Keratinocyte (primary cell): ENCODE measurements at regions not wholly inside any gene's neighbourhood (a gene's known extent, or its start where the extent isn't known, plus 50 kb on each side); places are given as distances from the start of the nearest gene placed in this dataset.

Experiments used
- DNase-seq: peaks from one replicate; pipeline ENCODE4 v3.0.0-alpha.2; 2011; ENCODE audit warnings: low read depth, missing footprints, low spot score
- FAIRE-seq: peaks from 2 replicates; lab custom pipeline; 2011; peaks lifted over from hg19 to GRCh38; lab: Jason Lieb, UNC
- H2AFZ ChIP-seq: 2 replicates; pipeline ENCODE4 v1.6.0; 2012; ENCODE audit warnings: low read length, control low read depth, inconsistent platforms; ENCODE audit not compliant: control insufficient read depth
- H3K27ac ChIP-seq: 2 replicates; pipeline ENCODE4 v1.5.1; 2011; ENCODE audit warnings: low read length; ENCODE audit not compliant: control insufficient read depth, insufficient read depth
- H3K27me3 ChIP-seq: 3 replicates; pipeline ENCODE4 v1.6.0; 2011; ENCODE audit warnings: low read length; ENCODE audit not compliant: control insufficient read depth, insufficient read depth; ENCODE audit errors: extremely low read depth
- H3K36me3 ChIP-seq, 2 experiments: 2 replicates in 1 of 2; 3 replicates in 1 of 2; pipeline ENCODE4 v1.5.1; 2011; ENCODE audit warnings: low read length in 2 of 2, mild to moderate bottlenecking in 1 of 2; ENCODE audit not compliant: control insufficient read depth in 2 of 2, insufficient read depth in 2 of 2; ENCODE audit errors: extremely low read depth in 1 of 2
- H3K4me1 ChIP-seq: 3 replicates; pipeline ENCODE4 v1.5.1; 2011; ENCODE audit warnings: low read length; ENCODE audit not compliant: control insufficient read depth, insufficient read depth; ENCODE audit errors: extremely low read depth
- H3K4me2 ChIP-seq: 3 replicates; pipeline ENCODE4 v1.6.0; 2011; ENCODE audit warnings: low read depth, low read length; ENCODE audit not compliant: control insufficient read depth, insufficient read depth; ENCODE audit errors: extremely low read depth
- H3K4me3 ChIP-seq, 3 experiments: fragments of 200-600 bp in 1 of 3; sonication (generic) in 1 of 3; 2 replicates in 2 of 3; 3 replicates in 1 of 3; pipeline ENCODE4 v1.5.1; 2011 to 2016; ENCODE audit warnings: low read length in 3 of 3, mild to moderate bottlenecking in 3 of 3, control low read depth in 2 of 3, inconsistent platforms in 1 of 3, low read depth in 1 of 3, mixed read lengths in 1 of 3, mixed run types in 1 of 3, moderate library complexity in 1 of 3; ENCODE audit not compliant: control insufficient read depth in 2 of 3, insufficient read depth in 2 of 3; ENCODE audit errors: extremely low read depth in 1 of 3
- H3K79me2 ChIP-seq: 2 replicates; pipeline ENCODE4 v1.6.0; 2012; ENCODE audit warnings: low read length; ENCODE audit not compliant: control insufficient read depth, insufficient read depth
- H3K9ac ChIP-seq: 3 replicates; pipeline ENCODE4 v1.6.0; 2011; ENCODE audit warnings: low read length; ENCODE audit not compliant: control insufficient read depth, insufficient read depth; ENCODE audit errors: extremely low read depth
- H3K9me1 ChIP-seq: 3 replicates; pipeline ENCODE4 v1.6.0; 2011; ENCODE audit warnings: low read length; ENCODE audit not compliant: control insufficient read depth, insufficient read depth; ENCODE audit errors: extremely low read depth
- H3K9me3 ChIP-seq: 2 replicates; pipeline ENCODE4 v1.5.1; 2012; ENCODE audit warnings: low read depth, low read length; ENCODE audit not compliant: control insufficient read depth
- H4K20me1 ChIP-seq: 3 replicates; pipeline ENCODE4 v1.6.0; 2011; ENCODE audit warnings: low read length; ENCODE audit not compliant: control insufficient read depth, insufficient read depth; ENCODE audit errors: extremely low read depth
- CTCF ChIP-seq, 3 experiments: IDR thresholded peaks in 1 of 3; conservative IDR thresholded peaks in 1 of 3; optimal IDR thresholded peaks in 1 of 3; 2 replicates in 2 of 3; 3 replicates in 1 of 3; pipeline versions ENCODE3 to v1.5.1; 2011; ENCODE audit warnings: low read length in 3 of 3, mild to moderate bottlenecking in 3 of 3, moderate library complexity in 2 of 3, control low read depth in 1 of 3, inconsistent platforms in 1 of 3; ENCODE audit not compliant: insufficient read depth in 2 of 3; ENCODE audit errors: extremely low read depth in 1 of 3
- EZH2 ChIP-seq: IDR thresholded peaks from one replicate; pipeline ENCODE4 v1.6.1; 2012; ENCODE audit warnings: inconsistent platforms, mild to moderate bottlenecking, low read length, moderate library complexity
- dilution Hi-C: fragments of 300-500 bp; cut with MboI; formaldehyde crosslinking; loops from one replicate; pipeline ENCODE4 v1.7.0; 2020; ENCODE audit warnings: low sequenced_read_pairs; ENCODE audit not compliant: extremely low pct_ligation_motif_present

- no peaks in the 10 kb centered on the region for H3K27me3 ChIP-seq
- H3K4me2 ChIP-seq: peak overlapping the region; percentile 18
- no peaks in the 10 kb centered on the region for H4K20me1 ChIP-seq
- FAIRE-seq: peak; percentile 60
- TF ChIP-seq CTCF (optimal IDR thresholded peaks at IDR 0.05 in 1 of 3, IDR thresholded peaks at IDR 0.05 in 1 of 3, conservative IDR thresholded peaks at IDR 0.05 in 1 of 3; ENCODE audit: extremely low read depth in 1 of 3, insufficient read depth in 2 of 3, low read length in 3 of 3): no peak
- no peak for TF ChIP-seq EZH2
- dilution Hi-C loops: no loop called here
- peak overlapping the region; percentile 80 for H2AFZ ChIP-seq
- no peak for DNase-seq
- no peak overlapping the region for H3K27ac ChIP-seq
- H3K9ac ChIP-seq: no peak overlapping the region
- no peaks in the 10 kb centered on the region for H3K9me1 ChIP-seq
- peaks cover 5% of the 10 kb centered on the region for H3K4me1 ChIP-seq
- H3K79me2 ChIP-seq: no peaks in the 10 kb centered on the region
- H3K4me3 ChIP-seq: no peak overlapping the region
- H3K36me3 ChIP-seq: no peaks in the 10 kb centered on the region
- no peaks in the 10 kb centered on the region for H3K9me3 ChIP-seq
Measured at GRCh38 chr7:21067216-21067615, 280.5 kb upstream of the SP8 start.

GRCh38 chr7:21070571-21071090, 283.9 kb upstream of the SP8 start:
- peaks cover 5% of the 10 kb centered on the region for H3K4me1 ChIP-seq
- H3K27me3 ChIP-seq: no peaks in the 10 kb centered on the region
- no peak overlapping the region for H3K4me2 ChIP-seq
- dilution Hi-C loops: no loop called here
- no peaks in the 10 kb centered on the region for H3K79me2 ChIP-seq
- no peaks in the 10 kb centered on the region for H3K9me1 ChIP-seq
- H3K36me3 ChIP-seq: no peaks in the 10 kb centered on the region
- no peaks in the 10 kb centered on the region for H4K20me1 ChIP-seq
- no peak for DNase-seq
- TF ChIP-seq CTCF (optimal IDR thresholded peaks at IDR 0.05 in 1 of 3, IDR thresholded peaks at IDR 0.05 in 1 of 3, conservative IDR thresholded peaks at IDR 0.05 in 1 of 3; ENCODE audit: extremely low read depth in 1 of 3, insufficient read depth in 2 of 3, low read length in 3 of 3) (no peak), EZH2 (no peak)
- no peak overlapping the region for H3K4me3 ChIP-seq
- no peak overlapping the region for H2AFZ ChIP-seq
- FAIRE-seq: no peak
- H3K27ac ChIP-seq: no peak overlapping the region
- no peaks in the 10 kb centered on the region for H3K9me3 ChIP-seq
- no peak overlapping the region for H3K9ac ChIP-seq
